ENCODE measurements at regions not wholly inside any gene's neighbourhood (a gene's known extent, or its start where the extent isn't known, plus 50 kb on each side); places are given as distances from the start of the nearest gene placed in this dataset.
A peak's percentile ranks its signal among the peaks of the same experiment; 100 is the strongest.
"Not testable (repeated sequence)": the region's sequence is repeated elsewhere in the genome, so short reads cannot be mapped to it uniquely, and the experiment has no call there.

DNA sequence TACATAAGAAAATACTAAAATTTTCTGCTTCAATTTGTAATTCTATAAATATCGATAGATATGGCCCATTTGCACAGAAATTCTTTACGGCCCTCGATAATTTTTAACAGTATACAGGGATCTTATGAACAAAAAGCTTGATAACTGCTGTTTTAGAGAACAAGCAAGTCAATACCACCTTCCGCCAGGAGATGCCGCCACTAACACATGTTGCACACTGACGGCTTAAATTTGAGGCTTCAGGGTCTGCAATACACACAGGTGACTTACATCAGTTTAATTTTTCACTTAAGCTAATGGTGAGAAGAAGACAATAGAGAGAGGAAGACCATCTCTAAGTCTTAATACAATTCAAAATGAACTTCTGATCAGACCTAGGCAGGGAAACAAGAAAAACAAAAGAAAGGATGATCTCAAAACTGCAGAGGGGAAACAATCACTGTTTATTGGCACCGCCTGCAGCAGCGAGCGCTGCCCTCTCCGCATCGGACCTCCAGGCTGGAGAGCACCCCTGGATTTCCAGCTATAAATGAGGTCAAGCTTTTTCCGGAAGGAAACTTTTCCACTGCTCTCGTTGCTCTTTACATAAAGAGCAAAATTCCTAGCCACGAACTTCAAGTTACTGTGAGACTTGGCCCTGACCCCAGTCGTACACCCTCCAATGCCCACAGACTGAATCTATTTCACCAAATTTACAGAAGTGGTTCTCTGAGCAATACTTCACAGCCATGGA, 53.9 kb downstream of the OTOR start:
- peak in 3 of 5 experiments; percentile 28 to 39 (median 38) for DNase-seq

DNA sequence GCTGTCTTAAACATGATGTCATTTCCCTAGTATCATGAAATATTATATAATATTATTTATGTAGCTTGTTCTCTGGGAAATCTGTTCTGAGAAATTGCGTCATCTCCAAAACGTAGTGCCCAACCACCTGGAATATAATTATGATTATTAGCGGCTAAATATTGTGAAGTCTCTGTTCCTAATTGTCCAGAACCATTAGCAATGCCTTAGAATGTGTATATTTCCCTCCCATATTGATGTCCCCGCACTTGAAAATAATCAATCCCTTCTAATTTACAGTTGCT, 54.4 kb downstream of the OTOR start:
- DNase-seq: no peak

DNA sequence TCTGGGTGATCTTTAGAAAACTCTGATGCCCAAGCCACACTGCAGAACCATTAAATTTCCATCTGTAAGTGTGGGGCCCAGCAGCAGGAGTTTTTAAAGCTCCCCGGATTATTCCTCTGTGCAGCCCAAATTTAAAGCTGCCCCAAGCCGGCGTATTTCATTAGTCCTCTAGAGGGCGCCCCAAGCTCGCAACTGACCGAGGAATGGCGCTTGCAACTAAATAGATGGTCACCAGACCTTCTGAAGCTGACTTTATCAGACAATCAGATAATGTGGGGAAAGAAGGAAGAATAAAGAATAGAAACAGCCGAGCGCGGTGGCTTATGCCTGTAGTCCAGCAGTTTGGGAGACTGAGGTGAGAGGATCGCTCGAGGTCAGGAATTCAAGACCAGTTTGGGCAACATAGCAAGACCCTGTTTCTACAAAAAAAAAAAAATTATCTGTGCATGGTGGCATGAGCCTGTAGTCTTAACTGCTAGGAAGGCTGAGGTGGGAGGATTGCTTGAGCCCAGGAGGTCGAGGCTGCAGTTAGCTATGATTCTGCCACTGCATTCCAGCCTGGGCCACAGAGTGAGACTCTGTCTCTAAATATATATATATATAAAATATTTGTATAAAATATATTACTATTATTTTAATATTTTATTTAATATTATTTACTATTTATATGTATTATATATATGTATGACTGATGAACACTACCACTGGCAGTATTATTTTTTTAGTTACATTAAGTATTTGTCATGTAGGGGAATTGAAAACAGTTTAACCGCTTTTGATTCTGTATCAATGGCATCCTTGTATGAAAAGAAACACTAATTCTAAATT, 56.0 kb downstream of the OTOR start:
- DNase-seq: peak in 2 of 5 experiments; percentile 16 to 25

DNA sequence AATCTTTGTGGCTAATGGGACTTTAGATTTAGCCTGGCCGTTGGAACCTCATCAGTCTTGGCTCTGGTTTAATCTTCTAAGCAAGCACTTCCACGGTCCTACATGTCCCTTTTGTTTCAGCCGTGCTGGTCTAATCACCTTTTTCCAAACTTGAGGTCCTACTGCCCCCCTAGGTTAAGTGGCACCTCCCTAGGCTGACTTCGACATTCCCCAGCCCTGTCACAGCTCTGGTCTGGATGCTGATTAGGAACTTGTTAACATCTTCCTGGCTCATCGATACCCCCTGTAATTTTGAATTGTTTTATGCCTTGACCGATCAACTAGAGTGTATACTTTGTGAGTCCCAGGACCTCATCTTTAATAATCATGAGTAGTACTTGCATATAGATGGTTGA, 56.6 kb downstream of the OTOR start:
- DNase-seq: no peak

DNA sequence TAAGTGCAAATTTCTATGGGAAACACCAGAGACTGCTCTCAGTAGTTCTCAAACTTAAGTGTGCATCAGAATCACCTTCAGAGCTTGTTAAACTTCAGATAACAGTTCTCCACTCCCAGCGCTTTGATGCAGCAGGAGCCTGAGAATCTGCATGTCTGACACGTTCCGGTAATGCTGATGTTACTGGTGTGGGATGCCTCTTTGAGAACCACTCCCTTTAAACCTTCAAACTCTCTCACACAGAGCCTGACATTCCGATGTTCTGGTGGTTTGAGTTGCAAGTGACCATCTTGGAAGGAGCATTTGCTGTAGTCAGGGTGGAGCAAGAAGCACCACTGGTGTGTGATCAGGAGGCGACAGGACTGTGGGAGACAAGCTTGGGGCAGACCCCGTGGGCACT, 57.9 kb downstream of the OTOR start:
- no peak for DNase-seq

DNA sequence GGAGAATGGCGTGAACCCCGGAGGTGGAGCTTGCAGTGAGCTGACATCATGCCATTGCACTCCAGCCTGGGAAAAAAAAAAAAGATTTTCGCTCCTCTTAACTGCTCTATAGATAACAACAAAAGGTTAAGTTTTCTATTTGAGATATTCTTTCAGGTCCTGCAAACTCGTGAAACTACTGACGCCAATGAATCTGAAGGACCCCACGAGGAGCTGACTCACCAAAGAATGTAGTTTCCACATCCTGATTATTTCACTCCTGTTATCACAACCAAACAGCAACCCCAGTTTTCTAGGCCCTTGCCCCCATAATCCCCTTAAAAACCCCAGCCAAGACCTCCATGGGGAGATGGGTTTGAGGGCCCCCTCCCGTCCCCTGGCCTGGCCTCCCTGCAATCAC, 58.7 kb downstream of the OTOR start:
- no peak for DNase-seq

DNA sequence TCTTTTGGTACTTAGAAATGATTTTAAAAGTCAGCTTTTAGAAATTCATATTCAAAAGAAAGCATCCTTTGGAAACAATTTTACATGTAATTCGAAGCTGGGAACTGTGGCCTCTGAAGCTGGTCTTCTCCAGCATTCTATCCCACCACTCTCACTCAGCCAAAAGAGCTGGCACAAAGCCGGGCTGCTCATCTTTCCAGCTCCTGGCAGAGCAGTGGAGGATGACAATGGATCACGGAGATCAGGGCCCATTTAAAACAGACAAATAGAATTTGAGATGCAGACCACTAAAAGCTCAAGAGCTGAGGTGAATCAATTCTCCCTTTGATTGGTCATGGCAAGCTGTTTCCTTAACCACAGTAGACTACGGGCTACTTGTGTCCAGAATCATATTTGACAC, 60.6 kb downstream of the OTOR start:
- no peak for DNase-seq

DNA sequence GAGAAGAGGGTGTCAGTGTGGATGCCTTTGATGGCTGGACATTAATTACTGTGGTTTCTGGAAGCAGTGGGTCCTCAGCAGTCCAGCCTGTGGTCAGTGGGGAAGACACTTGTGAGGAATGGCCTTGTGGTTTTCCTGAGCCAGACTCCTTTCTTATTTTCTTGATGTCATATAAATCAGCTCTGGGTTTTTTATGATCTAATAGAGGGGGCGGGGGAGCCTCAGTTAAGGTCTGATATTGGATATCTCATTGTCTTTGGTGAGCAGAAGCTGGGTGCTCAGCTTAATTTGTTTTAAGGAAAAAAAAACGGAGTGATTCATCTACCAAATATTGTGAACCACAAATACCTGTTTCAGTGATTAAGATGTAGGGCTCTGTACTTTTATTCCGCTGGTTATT, 62.1 kb downstream of the OTOR start:
- no peak for DNase-seq

DNA sequence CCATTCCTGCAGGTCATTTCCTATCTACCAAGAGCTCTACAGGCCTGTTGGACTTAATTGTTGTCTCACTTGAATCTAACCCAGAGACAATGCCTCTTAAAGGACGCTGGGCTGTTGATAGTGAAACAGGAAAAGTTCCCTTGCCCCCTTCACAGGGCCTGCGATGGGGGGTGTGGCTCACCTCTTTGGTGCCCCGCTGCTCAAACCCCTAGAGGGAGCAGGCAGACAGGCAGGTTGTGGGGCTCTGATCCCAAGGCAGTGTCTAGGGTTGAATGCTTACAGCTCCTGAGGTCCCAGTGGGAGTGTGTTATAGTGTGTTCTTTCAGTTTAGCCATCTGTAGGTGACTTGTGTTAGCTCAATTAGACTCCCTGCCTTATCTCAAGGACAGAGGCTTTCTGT, 68.0 kb downstream of the OTOR start:
- DNase-seq: no peak

DNA sequence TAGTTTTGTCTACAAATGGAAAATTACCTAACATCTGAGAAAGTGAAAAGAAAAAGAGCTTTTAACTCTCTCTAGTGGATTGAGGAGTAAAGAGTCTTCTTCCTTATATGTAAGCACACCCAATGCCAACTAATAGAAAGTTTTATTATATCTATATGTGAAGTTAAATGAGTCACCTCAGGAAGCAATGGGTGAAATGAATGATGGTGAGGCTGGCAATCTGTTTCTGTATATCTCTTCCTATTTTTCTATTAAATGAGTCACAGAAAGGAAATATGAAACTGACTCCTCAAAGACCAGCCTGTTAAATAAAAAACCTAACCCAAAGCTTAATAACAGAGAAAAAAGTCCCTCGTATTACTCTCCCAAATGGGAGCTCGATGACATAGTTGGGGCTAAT, 71.3 kb downstream of the OTOR start:
- no peak for DNase-seq

DNA sequence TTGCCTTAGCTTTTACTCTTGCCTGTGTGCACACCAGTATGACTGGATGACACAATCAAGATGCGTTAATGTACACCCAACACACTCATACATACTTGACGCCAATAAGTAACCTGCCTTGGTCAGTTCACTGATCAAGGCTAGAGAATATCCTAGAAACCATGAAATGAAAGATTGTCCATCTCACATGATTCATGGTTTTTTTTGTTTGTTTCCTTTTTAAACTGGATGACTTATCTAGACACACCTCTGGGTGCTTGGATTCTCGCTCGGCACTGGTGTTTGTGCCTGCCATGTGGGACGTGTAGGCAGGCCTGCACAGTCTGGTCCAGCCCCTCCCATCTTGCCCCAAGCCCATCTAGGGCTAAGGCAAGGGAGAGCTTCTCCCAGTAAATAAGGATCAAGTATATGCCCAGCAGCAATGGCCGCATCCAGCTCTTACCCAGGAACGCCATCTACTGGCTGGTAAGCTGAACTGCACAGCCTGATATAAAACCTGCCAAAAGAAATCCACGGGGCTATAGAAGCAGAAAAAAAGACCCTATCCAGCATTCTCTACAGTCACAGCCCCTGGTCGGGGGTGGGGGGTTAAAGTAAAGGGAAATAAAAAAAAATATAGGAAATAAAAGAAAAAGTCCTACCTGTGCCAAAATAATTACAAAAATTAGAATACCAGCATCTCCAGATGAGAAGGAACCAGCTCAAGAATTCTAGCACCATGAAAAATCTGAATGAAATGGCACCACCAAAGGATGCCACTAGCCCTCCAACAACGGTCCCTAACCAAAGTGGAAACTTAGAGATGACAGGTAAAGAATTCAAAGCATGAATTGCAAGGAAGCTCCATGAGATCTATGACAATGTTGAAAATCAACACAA, 73.3 kb downstream of the OTOR start:
- DNase-seq: peak in 1 of 5 experiments; percentile 44

DNA sequence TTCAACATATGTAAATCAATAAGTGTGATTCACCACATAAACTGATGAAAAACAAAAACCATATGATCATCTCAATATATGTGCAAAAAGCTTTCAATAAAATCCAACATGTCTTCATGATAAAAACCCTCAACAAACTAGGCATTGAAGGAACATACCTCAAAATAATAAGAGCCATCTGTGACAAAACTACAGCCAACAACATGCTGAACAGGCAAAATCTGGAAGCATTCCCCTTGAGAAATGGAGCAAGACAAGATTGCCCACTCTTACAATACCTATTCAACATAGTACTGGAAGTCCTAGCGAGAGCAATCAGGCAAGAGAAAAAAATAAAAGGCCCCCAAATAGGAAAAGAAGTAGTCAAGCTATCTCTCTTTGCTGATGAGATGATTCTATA, 76.5 kb downstream of the OTOR start:
- no peak for DNase-seq

DNA sequence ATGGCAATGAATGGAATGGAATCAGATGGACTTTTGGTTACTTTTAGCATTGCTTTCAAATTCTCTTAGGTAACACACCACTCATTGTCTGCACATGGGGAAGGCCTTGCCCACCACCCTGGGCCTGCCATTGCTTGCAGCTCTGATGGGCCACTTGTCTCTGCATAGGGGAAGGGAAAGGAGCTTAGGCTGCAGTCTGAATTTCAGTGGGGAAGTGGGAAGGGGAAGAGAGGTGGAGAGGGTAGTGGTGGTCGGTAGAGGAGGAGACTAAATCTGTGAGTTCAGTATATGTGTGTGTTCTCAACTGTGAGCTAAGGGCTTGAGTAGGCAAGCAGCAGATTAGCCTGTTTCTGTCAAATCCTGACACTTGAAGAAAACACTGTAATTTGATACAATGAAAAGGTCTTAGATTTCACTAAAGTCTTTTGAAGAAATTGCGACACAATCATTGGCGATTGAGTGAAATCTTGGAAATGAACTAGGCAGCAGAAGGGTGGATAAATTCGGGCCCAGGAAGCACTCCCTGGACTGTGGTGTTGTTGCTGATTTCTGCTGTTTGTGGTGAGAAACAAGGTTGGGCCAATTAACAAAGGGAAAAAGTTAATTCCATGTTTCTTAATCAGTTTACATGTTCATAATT, 80.6 kb downstream of the OTOR start:
- DNase-seq: no peak

DNA sequence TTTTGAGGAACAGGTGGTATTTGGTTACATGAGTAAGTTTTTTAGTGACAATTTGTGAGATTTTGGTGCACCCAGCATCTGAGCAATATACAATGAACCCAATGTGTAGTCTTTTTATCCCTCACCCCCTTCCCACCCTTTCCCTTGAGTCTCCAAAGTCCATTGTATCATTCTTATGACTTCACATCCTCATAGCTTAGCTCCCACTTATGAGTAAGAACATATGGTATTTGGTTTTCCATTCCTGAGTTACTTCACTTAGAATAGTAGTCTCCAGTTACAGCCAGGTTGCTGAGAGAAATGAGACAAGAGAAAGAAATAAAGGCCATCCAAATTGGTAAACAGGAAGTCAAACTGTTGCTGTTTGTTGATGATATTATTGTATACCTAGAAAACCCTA, 87.5 kb downstream of the OTOR start:
- DNase-seq: not testable (repeated sequence)

DNA sequence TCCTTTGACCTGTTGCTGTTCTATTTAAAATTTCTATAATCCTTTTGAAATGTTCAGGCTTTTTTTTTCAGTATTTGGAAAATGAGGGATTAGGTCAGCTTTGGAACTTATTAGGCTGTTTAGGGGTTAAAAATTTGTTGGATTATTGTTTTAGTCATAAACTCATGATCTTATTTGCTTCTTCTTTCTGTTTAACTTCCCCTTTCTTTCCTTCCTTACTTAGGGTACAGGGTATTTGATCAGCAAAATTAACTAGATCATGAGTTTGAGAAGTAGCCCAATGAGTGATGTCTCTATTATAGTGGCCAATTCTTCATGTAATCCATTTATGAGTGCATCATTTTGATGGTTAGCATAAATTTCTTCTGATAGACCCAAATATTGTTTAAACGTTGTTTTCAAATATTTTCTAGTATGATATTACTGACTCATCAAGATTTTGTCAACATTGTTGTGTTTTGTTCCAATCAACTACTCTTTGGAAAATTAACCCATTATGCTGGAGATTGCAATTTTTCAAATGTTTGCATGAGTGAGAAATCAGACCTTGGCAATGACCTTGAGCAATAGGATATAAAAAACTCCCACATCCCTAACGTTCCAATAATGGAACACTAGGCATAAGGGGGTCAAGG, 94.4 kb downstream of the OTOR start:
- DNase-seq: no peak

DNA sequence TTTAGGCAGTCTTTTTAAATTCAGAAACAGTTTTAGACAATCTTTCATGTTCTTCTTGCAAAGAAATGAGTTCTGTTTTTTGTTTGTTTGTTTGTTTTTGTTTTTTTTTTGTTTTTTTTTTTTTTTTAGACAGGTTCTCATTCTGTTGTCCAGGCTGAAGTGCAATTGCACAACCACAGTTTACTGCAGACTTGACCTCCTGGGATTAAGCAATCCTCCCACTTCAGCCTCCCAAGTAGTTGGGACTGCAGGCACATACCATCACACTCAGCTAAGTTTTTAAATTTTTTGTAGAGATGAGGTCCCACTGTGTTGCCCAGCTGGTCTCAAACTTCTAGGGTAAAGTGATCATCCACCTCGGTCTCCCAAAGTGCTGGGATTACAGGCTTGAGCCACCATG, 96.2 kb downstream of the OTOR start:
- DNase-seq: no peak

DNA sequence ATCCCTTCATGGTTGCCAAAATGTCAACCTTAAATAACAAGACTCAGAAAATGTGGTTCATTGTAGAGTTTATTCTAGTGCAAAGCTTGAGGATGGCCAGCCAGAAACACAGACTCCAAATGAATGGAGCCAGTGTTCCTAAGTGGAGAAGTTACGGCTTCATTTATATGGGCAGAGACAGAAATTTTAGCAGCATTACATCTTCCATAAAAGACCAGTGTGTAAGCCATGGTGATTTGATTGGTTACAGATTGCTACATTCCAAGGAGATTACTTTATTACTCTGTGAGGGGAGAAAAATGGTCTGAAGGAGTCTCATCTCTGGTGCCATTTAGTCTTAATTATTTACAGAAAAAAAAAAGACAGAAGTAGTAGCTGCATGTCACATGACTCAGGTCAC, 97.8 kb downstream of the OTOR start:
- DNase-seq: no peak

DNA sequence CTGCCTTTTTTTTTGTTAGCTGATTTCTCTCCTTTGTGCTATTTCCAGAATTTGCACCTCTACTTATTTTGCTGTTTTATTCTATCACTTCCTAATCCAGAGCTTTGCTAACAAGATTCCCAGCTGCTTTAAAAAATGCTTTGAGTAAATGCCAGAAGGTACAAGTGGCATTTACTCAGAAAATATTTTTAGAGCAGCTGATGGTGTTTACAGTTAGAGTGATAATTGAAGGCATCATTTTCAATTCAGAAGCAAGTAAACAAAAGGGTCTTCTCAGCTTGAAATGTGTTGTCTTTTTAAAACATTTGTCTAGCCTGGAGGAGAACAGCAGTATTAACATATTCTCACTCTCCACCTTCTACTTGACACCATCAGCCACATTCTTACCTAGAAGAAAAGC, 99.9 kb downstream of the OTOR start:
- DNase-seq: no peak

DNA sequence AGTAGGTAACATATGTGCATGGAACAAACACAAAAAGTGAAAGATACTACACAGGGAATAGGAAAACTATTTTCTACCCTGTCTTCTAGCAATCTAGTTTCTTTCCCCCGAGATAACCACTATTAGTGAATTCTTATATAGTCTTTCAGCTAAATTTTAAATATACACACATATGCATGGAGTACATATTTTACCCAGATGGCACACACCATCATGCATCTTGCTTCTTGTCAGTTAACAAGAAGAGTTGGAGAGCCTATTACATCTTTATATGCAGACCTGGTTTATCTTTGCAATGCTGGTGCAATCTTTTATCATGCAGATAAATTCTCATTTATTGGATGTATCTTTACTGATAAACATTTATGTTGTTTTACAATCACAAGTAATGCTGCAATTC, 100.4 kb downstream of the OTOR start:
- DNase-seq: no peak

DNA sequence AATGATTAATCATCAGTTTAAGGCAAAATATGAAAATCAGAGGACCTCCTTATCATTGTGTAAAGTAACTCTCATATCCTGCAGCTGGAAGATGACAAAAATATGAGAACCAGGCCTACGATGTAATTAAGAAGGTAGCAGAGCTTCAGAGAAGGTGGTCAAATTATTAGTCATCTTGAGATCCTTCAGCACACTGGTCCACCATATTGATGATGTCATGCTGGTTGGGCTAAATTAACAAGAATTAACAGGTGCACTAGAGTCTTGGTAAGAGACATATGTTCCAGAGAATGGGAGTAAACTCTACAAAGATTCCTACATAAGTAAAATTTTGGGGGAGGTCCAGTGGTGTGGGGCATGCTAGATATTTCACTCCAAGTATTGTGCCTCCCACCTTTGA, 112.8 kb downstream of the OTOR start:
- DNase-seq: no peak

DNA sequence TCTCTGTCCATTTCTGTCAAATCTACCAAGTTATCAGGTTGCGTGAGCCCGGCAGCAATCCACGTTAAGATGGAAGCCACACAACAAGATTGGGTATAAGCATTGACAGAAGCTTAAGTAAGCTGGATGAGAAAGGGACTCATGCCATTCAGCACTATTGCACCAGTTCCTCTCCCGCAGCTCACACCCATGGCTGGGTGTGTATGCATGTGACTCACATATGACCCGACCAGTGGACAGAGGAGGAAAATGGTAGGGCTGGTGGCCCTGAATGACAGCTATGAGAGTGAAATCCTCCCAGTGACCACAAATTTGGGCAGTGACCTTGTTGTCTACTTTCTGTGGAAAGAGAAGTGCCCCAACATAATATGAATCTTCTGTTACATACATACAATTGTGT, 113.5 kb downstream of the OTOR start:
- DNase-seq: no peak

DNA sequence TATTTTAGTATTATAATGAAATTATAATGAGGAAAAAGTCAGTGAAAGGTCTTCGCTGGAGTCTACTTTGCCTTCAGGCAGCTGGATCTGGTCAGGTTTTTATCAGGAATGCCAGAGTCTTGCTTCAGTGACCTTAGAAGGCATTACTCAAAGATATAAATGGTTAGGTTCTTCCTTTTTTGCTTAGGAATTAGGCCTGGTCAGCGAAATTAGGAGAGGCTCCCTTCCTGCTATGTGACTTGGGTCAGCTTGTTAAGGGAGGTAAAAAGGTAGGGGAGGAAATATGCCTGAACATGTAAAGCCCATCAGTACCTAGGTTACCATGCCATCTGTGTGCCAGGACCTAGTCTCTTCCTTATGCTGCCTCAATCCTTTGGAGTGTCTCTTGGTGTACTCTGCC, 115.1 kb downstream of the OTOR start:
- DNase-seq: no peak

DNA sequence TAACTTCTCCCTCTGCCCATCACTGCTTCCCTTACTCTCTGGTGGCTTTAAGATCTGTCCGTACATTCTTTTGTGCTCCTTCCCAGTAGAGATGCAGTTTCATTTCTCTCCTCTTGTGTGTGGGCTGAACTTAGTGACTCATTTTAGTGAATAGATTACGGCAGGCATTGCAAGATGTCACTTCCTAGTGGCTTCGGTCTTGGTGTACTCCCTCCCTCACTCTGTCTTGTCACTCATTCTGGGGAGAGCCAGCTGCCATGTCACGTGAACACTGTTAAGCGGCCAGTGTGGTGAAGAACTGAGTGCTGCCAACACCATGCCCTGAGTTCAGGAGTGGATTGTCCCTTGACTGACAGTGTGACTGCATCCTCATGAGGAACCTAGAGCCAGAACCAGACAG, 115.9 kb downstream of the OTOR start:
- DNase-seq: peak in 1 of 5 experiments; percentile 4
